Neuronal stem cell (in vitro differentiated cells): ENCODE measurements at regions not wholly inside any gene's neighbourhood (a gene's known extent, or its start where the extent isn't known, plus 50 kb on each side); places are given as distances from the start of the nearest gene placed in this dataset.

Experiments used
- DNase-seq: peaks from one replicate; pipeline ENCODE4 v3.0.0-alpha.2; 2013; ENCODE audit warnings: low spot score
- H2AFZ ChIP-seq: one replicate; pipeline ENCODE4 v1.6.1; 2013; ENCODE audit warnings: mild to moderate bottlenecking, low read length, inconsistent platforms
- H2AK5ac ChIP-seq: 2 replicates; pipeline ENCODE4 v1.6.1; 2013; ENCODE audit warnings: low read depth, mild to moderate bottlenecking, inconsistent platforms, low read length, moderate library complexity, mixed read lengths
- H2BK120ac ChIP-seq: 2 replicates; pipeline ENCODE4 v1.6.1; 2013; ENCODE audit warnings: low read depth, mild to moderate bottlenecking, inconsistent platforms, low read length, moderate library complexity, mixed read lengths
- H2BK12ac ChIP-seq: one replicate; pipeline ENCODE4 v1.6.1; 2013; ENCODE audit warnings: low read length, inconsistent platforms
- H2BK15ac ChIP-seq: 2 replicates; pipeline ENCODE4 v1.6.1; 2013; ENCODE audit warnings: mild to moderate bottlenecking, low read length, inconsistent platforms, mixed read lengths
- H2BK5ac ChIP-seq: one replicate; pipeline ENCODE4 v1.6.1; 2013; ENCODE audit warnings: inconsistent platforms, mild to moderate bottlenecking, low read length, moderate library complexity
- H3K14ac ChIP-seq: one replicate; pipeline ENCODE4 v1.6.1; 2013; ENCODE audit warnings: low read length, inconsistent platforms
- H3K18ac ChIP-seq: 2 replicates; pipeline ENCODE4 v1.6.1; 2013; ENCODE audit warnings: low read length, inconsistent platforms
- H3K23ac ChIP-seq: 2 replicates; pipeline ENCODE4 v1.6.1; 2013; ENCODE audit warnings: low read depth, mild to moderate bottlenecking, mixed read lengths, low read length, inconsistent platforms; ENCODE audit not compliant: poor library complexity
- H3K27ac ChIP-seq: replicated peaks from 3 replicates; pipeline ENCODE4 v1.5.1; 2013; ENCODE audit warnings: low read length, inconsistent platforms
- H3K27me3 ChIP-seq, 3 experiments: 2 replicates each; pipeline ENCODE4 v1.6.1; 2013; ENCODE audit warnings: low read length in 3 of 3, mild to moderate bottlenecking in 2 of 3, inconsistent platforms in 1 of 3, low read depth in 1 of 3, mixed read lengths in 1 of 3, moderate library complexity in 1 of 3; ENCODE audit not compliant: control insufficient read depth in 3 of 3, insufficient read depth in 3 of 3
- H3K36me3 ChIP-seq, 2 donors: replicated peaks in 1 of 2; 2 replicates each; pipeline ENCODE4 v1.6.1; 2013; ENCODE audit warnings: low read length in 2 of 2; ENCODE audit not compliant: control insufficient read depth in 2 of 2, insufficient read depth in 2 of 2
- H3K4ac ChIP-seq: 2 replicates; pipeline ENCODE4 v1.6.1; 2013; ENCODE audit warnings: inconsistent platforms, mild to moderate bottlenecking, low read length, moderate library complexity
- H3K4me1 ChIP-seq, 2 donors: 1 replicate in 1 of 2; 2 replicates in 1 of 2; pipeline ENCODE4 v1.6.1; 2013; ENCODE audit warnings: low read length in 2 of 2, low read depth in 1 of 2; ENCODE audit not compliant: control insufficient read depth in 2 of 2, insufficient read depth in 1 of 2
- H3K4me2 ChIP-seq: one replicate; pipeline ENCODE4 v1.6.1; 2013; ENCODE audit warnings: mild to moderate bottlenecking, low read length, inconsistent platforms; ENCODE audit not compliant: insufficient read depth, poor library complexity, severe bottlenecking
- H3K4me3 ChIP-seq, 2 donors: 2 replicates each; pipeline ENCODE4 v1.5.1; 2013; ENCODE audit warnings: low read length in 2 of 2, mild to moderate bottlenecking in 2 of 2, inconsistent platforms in 1 of 2, moderate library complexity in 1 of 2
- H3K79me1 ChIP-seq: one replicate; pipeline ENCODE4 v1.6.1; 2013; ENCODE audit warnings: low read depth, mild to moderate bottlenecking, inconsistent platforms, low read length, moderate library complexity
- H3K9ac ChIP-seq: one replicate; pipeline ENCODE4 v1.6.1; 2013; ENCODE audit warnings: mild to moderate bottlenecking, low read depth, low read length, inconsistent platforms; ENCODE audit not compliant: poor library complexity
- H3K9me3 ChIP-seq, 2 donors: replicated peaks in 1 of 2; 2 replicates each; pipeline versions ENCODE3 to v1.6.1; 2013; ENCODE audit warnings: low read length in 2 of 2, mild to moderate bottlenecking in 2 of 2, inconsistent platforms in 1 of 2, low read depth in 1 of 2, mixed read lengths in 1 of 2, moderate library complexity in 1 of 2; ENCODE audit not compliant: control insufficient read depth in 2 of 2, insufficient read depth in 1 of 2
- H4K8ac ChIP-seq: one replicate; pipeline ENCODE4 v1.6.1; 2013; ENCODE audit warnings: low read depth, mild to moderate bottlenecking, inconsistent platforms, low read length, moderate library complexity
- H4K91ac ChIP-seq: one replicate; pipeline ENCODE4 v1.6.1; 2013; ENCODE audit warnings: low read length, low read depth, mild to moderate bottlenecking, inconsistent platforms; ENCODE audit not compliant: poor library complexity
- WGBS, 2 donors: extraction: QIAGEN DNeasy Blood & Tissue Kit; methylation state at CpG; one replicate each; pipeline ENCODE4 v1.1.7; 2013; ENCODE audit warnings: missing lambda C conversion rate in 2 of 2, mixed read lengths in 1 of 2; ENCODE audit not compliant: insufficient read length in 2 of 2, insufficient replicate concordance in 1 of 2; ENCODE audit errors: extremely low coverage in 2 of 2; 5-methylcytosine and 5-hydroxymethylcytosine counted together

DNA sequence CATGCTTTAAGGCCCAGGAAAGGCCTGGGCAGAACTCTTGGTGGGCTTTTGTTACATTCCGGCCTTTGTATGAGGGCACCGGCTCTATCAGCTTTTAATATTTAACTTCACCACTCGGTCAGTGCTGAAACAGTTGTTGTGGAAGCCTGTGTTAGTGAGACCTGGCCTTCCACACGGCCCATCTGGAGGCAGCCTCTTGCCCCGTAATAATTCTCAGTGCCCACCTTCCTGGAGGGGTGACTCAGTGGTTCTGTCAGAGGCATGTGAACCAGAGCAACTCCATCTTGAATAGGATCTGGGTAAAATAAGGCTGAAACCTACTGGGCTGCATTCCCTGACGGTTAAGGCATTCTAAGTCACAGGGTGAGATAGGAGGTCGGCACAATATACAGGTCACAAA lies 162.0 kb upstream of the STS start:
- no peak overlapping the region for H3K4ac ChIP-seq
- no CpG with 5 or more reads among the region's 7 CpGs for WGBS, 2 donors
- H2BK15ac ChIP-seq, result no peak overlapping the region
- no peak overlapping the region for H2BK120ac ChIP-seq
- H4K8ac ChIP-seq, result no peak overlapping the region
- H3K4me2 ChIP-seq, result no peak overlapping the region
- no peak overlapping the region for H4K91ac ChIP-seq
- no peak overlapping the region for H2BK12ac ChIP-seq
- H3K23ac ChIP-seq, result no peak overlapping the region
- no peaks in the 10 kb centered on the region for H3K9me3 ChIP-seq
- H3K27ac ChIP-seq, result no peak overlapping the region
- no peak for DNase-seq
- no peak overlapping the region for H3K18ac ChIP-seq
- no peaks in the 10 kb centered on the region for H3K79me1 ChIP-seq
- H2BK5ac ChIP-seq, result no peak overlapping the region
- H3K14ac ChIP-seq, result no peak overlapping the region
- no peak overlapping the region for H2AFZ ChIP-seq
- H3K4me1 ChIP-seq, result no peaks in the 10 kb centered on the region
- H3K36me3 ChIP-seq, result no peaks in the 10 kb centered on the region
- H3K9ac ChIP-seq, result no peak overlapping the region
- no peaks in the 10 kb centered on the region for H3K27me3 ChIP-seq
- H3K4me3 ChIP-seq, result no peak overlapping the region
- H2AK5ac ChIP-seq, result no peak overlapping the region

DNA sequence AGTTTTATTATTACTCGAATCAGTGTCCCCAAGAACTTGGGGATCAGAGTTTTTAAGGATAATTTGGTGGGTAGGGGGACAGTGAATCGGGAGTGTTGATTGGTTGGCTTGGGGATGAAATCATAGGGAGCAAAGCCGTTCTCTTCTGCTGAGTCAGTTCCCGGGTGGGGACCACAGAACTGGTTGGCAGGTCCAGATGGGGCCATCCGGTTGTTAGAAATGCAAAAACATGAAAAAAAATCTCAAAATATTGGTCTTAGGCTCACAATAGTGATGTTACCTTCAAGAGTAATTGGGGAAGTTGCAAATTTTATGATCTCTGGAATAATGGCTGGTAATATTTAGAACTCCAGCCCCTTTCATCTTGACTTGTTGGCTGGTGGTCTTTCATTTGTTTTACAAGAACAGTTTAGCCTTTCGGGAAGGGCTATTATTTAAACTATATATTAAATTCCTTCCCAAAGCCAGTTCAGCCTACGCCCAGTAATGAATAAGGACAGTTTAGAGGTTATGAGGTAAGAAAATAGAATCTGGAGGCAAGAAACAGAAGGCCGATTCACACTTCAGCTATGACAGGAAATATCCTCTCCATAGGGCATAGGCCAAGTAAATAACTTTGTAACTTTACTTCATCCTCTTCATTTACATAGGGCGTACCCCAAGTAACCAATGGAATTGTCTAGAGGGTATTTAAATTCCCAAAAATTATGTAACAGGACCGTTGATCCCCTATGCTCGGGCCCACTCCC lies 164.1 kb upstream of the STS start:
- Histone ChIP-seq H3K9me3 (no peaks in the 10 kb centered on the region), H3K27ac (no peak overlapping the region), H4K91ac (no peak overlapping the region), H3K23ac (no peak overlapping the region), H2BK15ac (no peak overlapping the region), H3K4me2 (no peak overlapping the region), H3K27me3 (no peaks in the 10 kb centered on the region), H3K9ac (no peak overlapping the region), H2AK5ac (no peak overlapping the region), H4K8ac (no peak overlapping the region), H2BK5ac (no peak overlapping the region), H2AFZ (no peak overlapping the region), H2BK120ac (no peak overlapping the region), H3K4ac (no peak overlapping the region), H3K79me1 (no peaks in the 10 kb centered on the region), H3K14ac (no peak overlapping the region), H3K18ac (no peak overlapping the region), H3K4me1 (no peaks in the 10 kb centered on the region), H3K4me3 (no peak overlapping the region), H3K36me3 (no peaks in the 10 kb centered on the region), H2BK12ac (no peak overlapping the region)
- no CpG with 5 or more reads among the region's 11 CpGs for WGBS, 2 donors
- DNase-seq, result no peak

DNA sequence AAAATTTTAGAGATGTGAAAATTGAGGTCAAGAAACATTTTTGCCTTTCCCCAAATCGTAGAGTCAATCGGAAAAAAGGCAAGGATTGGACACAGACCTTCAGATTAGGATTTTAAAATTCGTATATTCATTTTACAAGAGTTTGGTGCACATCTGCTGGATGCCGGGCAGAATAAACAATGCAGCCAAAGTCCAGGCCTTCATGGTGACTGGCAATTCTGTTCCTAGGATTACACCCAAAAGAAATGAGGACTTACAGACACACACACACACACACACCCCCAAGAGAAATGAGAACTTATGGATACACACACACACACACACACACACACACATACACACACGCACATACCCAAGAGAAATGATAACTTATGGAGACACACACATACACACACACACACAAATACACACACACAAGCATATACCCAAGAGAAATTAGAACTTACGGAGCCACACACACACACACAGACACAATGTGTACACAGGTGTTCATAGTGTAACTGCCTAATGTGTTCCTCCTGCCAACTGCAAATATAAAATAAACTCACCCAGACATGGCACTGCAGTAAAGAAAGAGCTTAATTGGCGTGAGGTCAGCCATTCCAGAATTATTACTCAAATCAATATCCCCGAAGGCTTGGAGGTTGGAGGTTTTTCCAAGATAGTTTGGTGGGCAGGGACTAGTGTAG lies 165.7 kb upstream of the STS start:
- no peaks in the 10 kb centered on the region for H3K36me3 ChIP-seq
- no CpG with 5 or more reads among the region's 8 CpGs for WGBS, 2 donors
- H3K4ac ChIP-seq, result no peak overlapping the region
- no peak overlapping the region for H2AK5ac ChIP-seq
- no peak overlapping the region for H2BK120ac ChIP-seq
- no peaks in the 10 kb centered on the region for H3K79me1 ChIP-seq
- H4K91ac ChIP-seq, result no peak overlapping the region
- no peaks in the 10 kb centered on the region for H3K4me1 ChIP-seq
- no peak for DNase-seq
- no peak overlapping the region for H3K14ac ChIP-seq
- no peak overlapping the region for H2BK12ac ChIP-seq
- no peak overlapping the region for H3K4me3 ChIP-seq
- H3K27ac ChIP-seq, result no peak overlapping the region
- H2BK5ac ChIP-seq, result no peak overlapping the region
- no peak overlapping the region for H4K8ac ChIP-seq
- no peaks in the 10 kb centered on the region for H3K9me3 ChIP-seq
- no peak overlapping the region for H3K4me2 ChIP-seq
- no peak overlapping the region for H3K18ac ChIP-seq
- H3K23ac ChIP-seq, result no peak overlapping the region
- H3K9ac ChIP-seq, result no peak overlapping the region
- no peaks in the 10 kb centered on the region for H3K27me3 ChIP-seq
- no peak overlapping the region for H2BK15ac ChIP-seq
- no peak overlapping the region for H2AFZ ChIP-seq

DNA sequence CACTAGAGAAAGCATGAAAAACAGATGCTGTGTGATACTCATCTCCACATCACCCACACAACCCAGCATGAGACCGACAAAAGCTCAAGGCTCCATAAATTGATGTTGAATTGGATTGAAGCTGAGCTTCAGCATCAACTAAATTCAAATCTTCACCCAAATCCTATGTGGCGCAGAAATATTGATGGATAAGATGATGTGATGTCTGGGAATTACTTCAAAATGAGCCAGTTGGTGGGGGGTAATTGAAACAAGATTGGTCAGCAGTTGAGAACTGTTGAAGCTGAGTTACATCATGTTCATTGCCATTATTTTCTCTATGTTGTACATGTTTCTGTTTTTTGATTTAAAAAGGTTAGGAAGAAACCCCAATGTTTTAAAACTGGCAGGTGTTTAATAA lies 166.5 kb upstream of the STS start:
- Histone ChIP-seq H3K9ac (no peak overlapping the region), H3K9me3 (no peaks in the 10 kb centered on the region), H3K27me3 (no peaks in the 10 kb centered on the region), H3K4me1 (no peaks in the 10 kb centered on the region), H4K91ac (no peak overlapping the region), H2BK5ac (no peak overlapping the region), H3K4ac (no peak overlapping the region), H2AK5ac (no peak overlapping the region), H3K4me3 (no peak overlapping the region), H3K79me1 (no peaks in the 10 kb centered on the region), H2BK15ac (no peak overlapping the region), H3K4me2 (no peak overlapping the region), H2AFZ (no peak overlapping the region), H3K14ac (no peak overlapping the region), H3K36me3 (no peaks in the 10 kb centered on the region), H2BK12ac (no peak overlapping the region), H3K27ac (no peak overlapping the region), H2BK120ac (no peak overlapping the region), H3K23ac (no peak overlapping the region), H4K8ac (no peak overlapping the region), H3K18ac (no peak overlapping the region)
- DNase-seq, result no peak
- WGBS, 2 donors, result no CpG with 5 or more reads among the region's 2 CpGs
